Sigmoid colon (tissue), 4 donors: ENCODE measurements at regions not wholly inside any gene's neighbourhood (a gene's known extent, or its start where the extent isn't known, plus 50 kb on each side); places are given as distances from the start of the nearest gene placed in this dataset.

Experiments used
- CTCF ChIP-seq, 4 experiments: fragments of 450-650 bp in 3 of 4; fragments of 200-600 bp in 1 of 4; IDR thresholded peaks; one replicate each; pipeline ENCODE4 v1.5.1; 2016 to 2019; ENCODE audit warnings: antibody characterized with exemption in 4 of 4, mild to moderate bottlenecking in 3 of 4, moderate library complexity in 2 of 4
- POLR2A ChIP-seq, 2 donors: fragments of 450-650 bp; IDR thresholded peaks; one replicate each; pipeline ENCODE4 v1.6.1; 2016; ENCODE audit warnings: antibody characterized with exemption in 2 of 2, mild to moderate bottlenecking in 2 of 2, moderate library complexity in 2 of 2
- POLR2AphosphoS5 ChIP-seq, 4 donors: sonication (generic); formaldehyde crosslinking; IDR thresholded peaks; one replicate each; pipeline ENCODE4 v1.6.1; 2017; ENCODE audit warnings: antibody characterized with exemption in 4 of 4

DNA sequence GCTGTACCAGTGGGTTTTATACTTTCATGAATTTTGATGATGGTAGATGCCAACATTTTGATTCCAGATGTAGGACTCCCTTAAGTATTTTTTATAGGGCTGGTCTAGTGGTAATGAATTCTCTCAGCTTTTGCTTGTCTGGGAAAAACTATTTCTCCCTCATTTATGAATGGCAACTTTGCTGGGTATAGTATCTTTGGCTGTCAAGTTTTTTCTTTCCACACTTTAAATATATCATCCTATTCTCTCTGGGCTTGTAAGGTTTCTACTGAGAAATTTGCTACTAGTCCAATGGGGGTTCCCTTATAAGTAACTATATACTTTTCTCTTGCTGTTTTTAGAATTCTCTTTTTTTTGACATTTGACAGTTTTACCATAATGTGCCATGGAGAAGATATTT lies 629.3 kb downstream of the NR2F1-AS1 start:
- no peak for TF ChIP-seq CTCF (IDR thresholded peaks at IDR 0.05)
- TF ChIP-seq POLR2AphosphoS5 (IDR thresholded peaks at IDR 0.05) = no peak
- TF ChIP-seq POLR2A (IDR thresholded peaks at IDR 0.05) = no peak
